Endometrium (tissue), 2 donors: ENCODE measurements at regions not wholly inside any gene's neighbourhood (a gene's known extent, or its start where the extent isn't known, plus 50 kb on each side); places are given as distances from the start of the nearest gene placed in this dataset.
A peak's percentile ranks its signal among the peaks of the same experiment; 100 is the strongest.
"Not testable (repeated sequence)": the region's sequence is repeated elsewhere in the genome, so short reads cannot be mapped to it uniquely, and the experiment has no call there.

ENCODE experiments used
- FAIRE-seq: peaks from 2 replicates; lab custom pipeline; 2012; peaks lifted over from hg19 to GRCh38; lab: Jason Lieb, UNC
- donor health status: control.
- donor health status: control.

- FAIRE-seq, result not testable (repeated sequence)
Observed at GRCh38 chr7:65510187-65510538, 136.5 kb downstream of the ZNF92 start.

- not testable (repeated sequence) for FAIRE-seq
Observed at GRCh38 chr7:65519751-65520150, 146.1 kb downstream of the ZNF92 start.

GRCh38 chr7:65545465-65546161 is 172.0 kb downstream of the ZNF92 start:
- FAIRE-seq, result not testable (repeated sequence)

- not testable (repeated sequence) for FAIRE-seq
Observed at GRCh38 chr7:65549589-65550443, 176.2 kb downstream of the ZNF92 start.

GRCh38 chr7:65550444-65550809 is 176.8 kb downstream of the ZNF92 start:
- FAIRE-seq, result not testable (repeated sequence)

- peak; percentile 58 for FAIRE-seq
Observed at GRCh38 chr7:65551042-65551441, 177.4 kb downstream of the ZNF92 start.

GRCh38 chr7:65554553-65555476 is 181.2 kb downstream of the ZNF92 start:
- not testable (repeated sequence) for FAIRE-seq

GRCh38 chr7:65558584-65558983 is 184.9 kb downstream of the ZNF92 start:
- not testable (repeated sequence) for FAIRE-seq

- not testable (repeated sequence) for FAIRE-seq
Observed at GRCh38 chr7:65561786-65562372, 188.2 kb downstream of the ZNF92 start.

GRCh38 chr7:65562522-65562921 is 188.9 kb downstream of the ZNF92 start:
- FAIRE-seq, result not testable (repeated sequence)

- not testable (repeated sequence) for FAIRE-seq
Observed at GRCh38 chr7:65563333-65563732, 189.7 kb downstream of the ZNF92 start.

GRCh38 chr7:65568226-65568625 is 194.6 kb downstream of the ZNF92 start:
- not testable (repeated sequence) for FAIRE-seq

- FAIRE-seq, result not testable (repeated sequence)
Observed at GRCh38 chr7:65570990-65571389, 197.3 kb downstream of the ZNF92 start.

GRCh38 chr7:65572581-65572980 is 198.9 kb downstream of the ZNF92 start:
- not testable (repeated sequence) for FAIRE-seq

GRCh38 chr7:65576370-65576769 is 202.7 kb downstream of the ZNF92 start:
- FAIRE-seq, result peak; percentile 55

GRCh38 chr7:65582518-65583119 is 209.0 kb downstream of the ZNF92 start:
- FAIRE-seq, result not testable (repeated sequence)

- FAIRE-seq, result not testable (repeated sequence)
Observed at GRCh38 chr7:65602495-65602894, 228.8 kb downstream of the ZNF92 start.

- FAIRE-seq, result no peak
Observed at GRCh38 chr7:65609131-65609530, 235.5 kb downstream of the ZNF92 start.

GRCh38 chr7:65613644-65614289 is 240.1 kb downstream of the ZNF92 start:
- not testable (repeated sequence) for FAIRE-seq

- not testable (repeated sequence) for FAIRE-seq
Observed at GRCh38 chr7:65616111-65616510, 242.5 kb downstream of the ZNF92 start.

GRCh38 chr7:65620216-65620615 is 246.6 kb downstream of the ZNF92 start:
- FAIRE-seq, result not testable (repeated sequence)
